ACC112 (cell line): ENCODE measurements at regions not wholly inside any gene's neighbourhood (a gene's known extent, or its start where the extent isn't known, plus 50 kb on each side); places are given as distances from the start of the nearest gene placed in this dataset.

ENCODE experiments used
- H2AFZ ChIP-seq: fragments of 200-600 bp; sonication (generic); one replicate; pipeline ENCODE4 v1.6.0; 2017; ENCODE audit warnings: antibody characterized with exemption, low read length; ENCODE audit not compliant: unreplicated experiment
- H3K27ac ChIP-seq: fragments of 200-600 bp; sonication (generic); 2 replicates; pipeline ENCODE4 v1.5.1; 2014; ENCODE audit warnings: low read depth, mild to moderate bottlenecking, antibody characterized with exemption, low read length, moderate library complexity
- H3K27me3 ChIP-seq: fragments of 200-600 bp; sonication (generic); 2 replicates; pipeline ENCODE4 v1.6.1; 2014; ENCODE audit warnings: mild to moderate bottlenecking, antibody characterized with exemption, low read length, moderate library complexity, mixed read lengths; ENCODE audit not compliant: insufficient read depth
- H3K36me3 ChIP-seq: fragments of 200-600 bp; sonication (generic); 2 replicates; pipeline ENCODE4 v1.6.1; 2016; ENCODE audit warnings: mild to moderate bottlenecking, antibody characterized with exemption, low read length, moderate library complexity, mixed read lengths; ENCODE audit not compliant: insufficient read depth
- H3K4me1 ChIP-seq: fragments of 200-600 bp; sonication (generic); one replicate; pipeline ENCODE4 v1.6.1; 2016; ENCODE audit warnings: low read length, mixed read lengths; ENCODE audit not compliant: insufficient read depth, unreplicated experiment, control insufficient read depth
- H3K4me3 ChIP-seq: fragments of 200-600 bp; sonication (generic); 2 replicates; pipeline ENCODE4 v1.5.1; 2014; ENCODE audit warnings: mild to moderate bottlenecking, low read depth, low read length
- H3K79me2 ChIP-seq: fragments of 200-600 bp; sonication (generic); one replicate; pipeline ENCODE4 v1.6.0; 2016; ENCODE audit warnings: low read length; ENCODE audit not compliant: control insufficient read depth, unreplicated experiment, insufficient read depth

DNA sequence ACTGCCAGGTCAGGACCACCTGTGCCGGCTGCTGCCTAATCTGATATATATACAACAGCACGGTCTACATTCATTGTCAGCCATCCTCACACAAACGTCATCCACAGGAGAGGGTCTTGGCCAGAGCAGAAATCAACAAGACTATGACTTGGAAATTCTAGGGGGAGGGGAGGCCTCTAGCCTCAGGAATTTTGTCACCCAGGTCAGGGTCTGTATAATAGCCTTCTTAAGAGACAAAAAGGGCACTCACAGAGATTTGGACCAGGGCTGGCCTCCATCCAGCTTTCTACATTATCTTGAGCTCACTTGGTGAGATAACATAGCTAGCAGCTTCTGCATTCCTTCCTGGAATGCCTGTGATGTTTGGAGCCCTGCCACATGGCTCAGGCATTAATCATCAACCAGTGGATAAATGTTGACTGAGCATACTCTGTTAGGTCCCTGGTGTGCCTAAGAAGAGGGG, 50.4 kb upstream of the CTIF start:
- H3K27ac ChIP-seq, result peak overlapping the region; percentile 19; the same call in 1 of the 2 replicates
- 0 out of 2 replicates have a peak overlapping the region, but pooled peaks have one; percentile 24 for H3K4me3 ChIP-seq
- H3K27me3 ChIP-seq, result no peaks in the 10 kb centered on the region
- no peaks in the 10 kb centered on the region for H3K79me2 ChIP-seq
- no peaks in the 10 kb centered on the region for H3K36me3 ChIP-seq
- peaks cover 53% of the 10 kb centered on the region for H3K4me1 ChIP-seq
- H2AFZ ChIP-seq, result no peak overlapping the region

DNA sequence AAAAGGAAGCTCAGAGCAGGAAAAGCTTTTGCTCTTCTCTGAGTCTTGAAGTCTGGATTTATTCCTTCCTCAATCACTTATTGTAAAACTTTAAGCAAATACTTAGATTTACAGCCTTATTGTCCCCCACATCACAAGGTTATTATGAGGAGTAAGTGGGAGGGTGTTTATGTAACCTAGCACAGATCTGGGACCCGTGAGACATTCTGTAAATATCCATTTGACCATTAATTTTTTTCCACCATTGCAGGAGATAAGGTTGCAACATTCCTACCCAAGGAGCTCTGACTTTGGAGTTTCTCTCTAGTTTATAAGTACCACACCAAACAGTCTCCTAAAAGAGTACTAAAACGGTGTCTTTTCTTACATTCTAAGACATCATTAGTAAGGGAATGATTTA, 52.1 kb upstream of the CTIF start:
- no peaks in the 10 kb centered on the region for H3K27me3 ChIP-seq
- H3K4me1 ChIP-seq, result peaks cover 56% of the 10 kb centered on the region
- H2AFZ ChIP-seq, result peak overlapping the region; percentile 84
- peak overlapping the region; percentile 40 for H3K27ac ChIP-seq
- no peaks in the 10 kb centered on the region for H3K36me3 ChIP-seq
- no peak overlapping the region for H3K4me3 ChIP-seq
- no peaks in the 10 kb centered on the region for H3K79me2 ChIP-seq

GRCh38 chr18:48485828-48486405, 52.9 kb upstream of the CTIF start:
- no peaks in the 10 kb centered on the region for H3K27me3 ChIP-seq
- H3K27ac ChIP-seq, result peak overlapping the region; percentile 40; the same call in 1 of the 2 replicates
- peaks cover 48% of the 10 kb centered on the region for H3K4me1 ChIP-seq
- no peaks in the 10 kb centered on the region for H3K36me3 ChIP-seq
- H3K79me2 ChIP-seq, result no peaks in the 10 kb centered on the region
- H2AFZ ChIP-seq, result no peak overlapping the region
- H3K4me3 ChIP-seq, result no peak overlapping the region

DNA sequence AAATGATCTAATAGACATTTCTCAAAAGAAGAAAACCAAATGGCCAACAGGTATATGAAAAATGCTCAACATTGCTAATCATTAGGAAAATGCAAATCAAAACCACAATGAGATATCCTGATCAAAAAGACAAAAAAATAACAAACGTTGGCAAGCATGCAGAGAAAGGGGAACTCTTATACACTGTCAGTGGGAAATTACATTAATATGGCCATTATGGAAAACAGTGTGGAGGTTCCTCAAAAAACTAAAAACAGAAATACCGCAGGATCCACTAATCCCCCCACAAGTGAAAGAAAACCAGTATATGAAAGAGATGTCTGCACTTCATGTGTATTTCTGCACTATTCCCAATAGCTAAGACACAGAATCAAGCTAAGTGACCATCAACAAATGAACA, 57.7 kb upstream of the CTIF start:
- Histone ChIP-seq H2AFZ (no peak overlapping the region), H3K36me3 (no peaks in the 10 kb centered on the region), H3K79me2 (no peaks in the 10 kb centered on the region)

DNA sequence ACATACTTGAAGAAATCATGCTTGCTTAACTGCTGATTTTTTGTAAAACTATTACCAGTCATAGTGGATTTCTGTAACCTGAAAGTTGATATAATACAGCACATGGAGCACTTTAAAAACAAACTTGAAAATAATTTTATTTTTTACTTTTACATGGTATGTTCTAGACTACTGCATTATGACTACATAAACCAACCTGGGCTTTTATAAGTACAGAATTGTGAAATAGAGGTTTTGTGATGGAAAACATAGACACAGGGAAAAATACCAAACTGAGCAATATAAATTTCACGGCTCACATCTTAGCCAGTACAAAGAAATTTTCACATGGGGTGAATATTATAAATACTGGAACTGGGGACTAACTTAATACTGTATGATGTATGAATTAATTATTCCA, 59.3 kb upstream of the CTIF start:
- H3K79me2 ChIP-seq, result no peaks in the 10 kb centered on the region
- H3K27me3 ChIP-seq, result no peaks in the 10 kb centered on the region
- H3K36me3 ChIP-seq, result no peaks in the 10 kb centered on the region
- H3K4me1 ChIP-seq, result peaks cover 10% of the 10 kb centered on the region
- no peak overlapping the region for H3K27ac ChIP-seq
- H3K4me3 ChIP-seq, result no peak overlapping the region
- no peak overlapping the region for H2AFZ ChIP-seq

More for the DNA sequence above, 57.7 kb upstream of the CTIF start:
- no peak overlapping the region for H3K4me3 ChIP-seq
- no peaks in the 10 kb centered on the region for H3K27me3 ChIP-seq
- H3K4me1 ChIP-seq, result peaks cover 13% of the 10 kb centered on the region
- no peak overlapping the region for H3K27ac ChIP-seq

- peaks cover 4% of the 10 kb centered on the region for H3K4me1 ChIP-seq
- no peaks in the 10 kb centered on the region for H3K27me3 ChIP-seq
- H3K4me3 ChIP-seq, result no peak overlapping the region
- H2AFZ ChIP-seq, result no peak overlapping the region
- H3K79me2 ChIP-seq, result no peaks in the 10 kb centered on the region
- H3K36me3 ChIP-seq, result no peaks in the 10 kb centered on the region
- H3K27ac ChIP-seq, result no peak overlapping the region
Measured at GRCh38 chr18:48477348-48477747, 61.5 kb upstream of the CTIF start.

DNA sequence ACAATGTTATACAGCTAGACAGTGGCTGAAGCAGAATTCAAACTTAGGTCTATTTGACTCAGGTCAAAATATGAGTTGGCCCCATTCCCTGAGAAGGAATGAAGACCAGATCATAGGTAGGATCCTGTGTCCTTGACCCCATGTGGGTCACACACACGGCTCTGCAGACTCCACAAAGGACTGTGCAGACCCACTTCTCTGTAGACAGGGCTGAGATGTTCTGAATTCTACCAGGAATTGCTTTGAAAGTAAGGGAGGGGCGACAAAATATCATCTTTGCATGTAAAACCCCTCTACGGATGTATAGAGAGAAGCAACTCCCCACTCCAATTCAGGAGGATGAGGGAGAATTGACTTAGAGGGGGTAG, 62.3 kb upstream of the CTIF start:
- Histone ChIP-seq H3K36me3 (no peaks in the 10 kb centered on the region), H3K79me2 (no peaks in the 10 kb centered on the region), H3K27ac (no peak overlapping the region), H3K4me1 (peaks cover 4% of the 10 kb centered on the region), H3K4me3 (no peak overlapping the region), H2AFZ (no peak overlapping the region), H3K27me3 (no peaks in the 10 kb centered on the region)

GRCh38 chr18:48475635-48476549, 62.9 kb upstream of the CTIF start:
- H3K27ac ChIP-seq, result no peak overlapping the region
- H2AFZ ChIP-seq, result no peak overlapping the region
- no peaks in the 10 kb centered on the region for H3K36me3 ChIP-seq
- H3K27me3 ChIP-seq, result no peaks in the 10 kb centered on the region
- peaks cover 4% of the 10 kb centered on the region for H3K4me1 ChIP-seq
- no peak overlapping the region for H3K4me3 ChIP-seq
- no peaks in the 10 kb centered on the region for H3K79me2 ChIP-seq

DNA sequence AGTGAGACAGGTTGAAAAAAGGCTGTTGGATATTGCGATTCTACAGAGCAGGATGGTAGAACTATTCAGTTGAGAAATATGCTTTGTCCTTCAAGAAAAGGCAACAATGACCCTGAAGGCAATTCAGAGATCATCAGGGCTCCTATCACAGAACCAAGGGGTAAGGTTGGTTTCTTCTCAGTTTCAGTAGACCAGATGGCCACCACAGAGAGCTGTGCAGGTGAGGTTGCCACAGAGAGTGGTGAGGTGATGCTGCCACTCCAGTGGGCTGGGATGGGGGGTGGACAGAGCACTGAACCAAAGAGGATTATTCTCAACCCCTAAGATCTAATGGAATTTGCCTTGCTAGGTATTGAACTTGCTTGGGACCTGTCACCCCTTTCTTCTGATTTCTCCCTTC, 64.6 kb upstream of the ZBTB7C start:
- Histone ChIP-seq H2AFZ (no peak overlapping the region), H3K4me1 (peaks cover 10% of the 10 kb centered on the region), H3K36me3 (no peaks in the 10 kb centered on the region), H3K4me3 (no peak overlapping the region), H3K79me2 (no peaks in the 10 kb centered on the region), H3K27ac (no peak overlapping the region), H3K27me3 (no peaks in the 10 kb centered on the region)

- Histone ChIP-seq H3K36me3 (no peaks in the 10 kb centered on the region), H3K4me1 (peaks cover 10% of the 10 kb centered on the region), H2AFZ (no peak overlapping the region), H3K79me2 (no peaks in the 10 kb centered on the region), H3K27me3 (no peaks in the 10 kb centered on the region), H3K4me3 (no peak overlapping the region), H3K27ac (no peak overlapping the region)
Measured at GRCh38 chr18:48472610-48473009, 63.4 kb upstream of the ZBTB7C start.
